IPS-18a (cell line): ENCODE measurements at regions not wholly inside any gene's neighbourhood (a gene's known extent, or its start where the extent isn't known, plus 50 kb on each side); places are given as distances from the start of the nearest gene placed in this dataset.

ENCODE experiments used
- H3K27ac ChIP-seq: one replicate; pipeline ENCODE4 v1.5.1; 2013; ENCODE audit warnings: low read length
- H3K27me3 ChIP-seq: one replicate; pipeline ENCODE4 v1.6.1; 2013; ENCODE audit warnings: mild to moderate bottlenecking, low read length; ENCODE audit not compliant: control insufficient read depth, insufficient read depth
- H3K36me3 ChIP-seq: one replicate; pipeline ENCODE4 v1.6.1; 2013; ENCODE audit warnings: low read depth, low read length; ENCODE audit not compliant: control insufficient read depth
- H3K4me1 ChIP-seq: one replicate; pipeline ENCODE4 v1.6.1; 2013; ENCODE audit warnings: low read depth, low read length; ENCODE audit not compliant: control insufficient read depth
- H3K4me3 ChIP-seq: one replicate; pipeline ENCODE4 v1.5.1; 2013; ENCODE audit warnings: low read length
- H3K9ac ChIP-seq: one replicate; pipeline ENCODE4 v1.6.1; 2013; ENCODE audit warnings: mild to moderate bottlenecking, low read length, moderate library complexity
- H3K9me3 ChIP-seq: one replicate; pipeline ENCODE4 v1.6.1; 2013; ENCODE audit warnings: low read depth, low read length; ENCODE audit not compliant: control insufficient read depth

DNA sequence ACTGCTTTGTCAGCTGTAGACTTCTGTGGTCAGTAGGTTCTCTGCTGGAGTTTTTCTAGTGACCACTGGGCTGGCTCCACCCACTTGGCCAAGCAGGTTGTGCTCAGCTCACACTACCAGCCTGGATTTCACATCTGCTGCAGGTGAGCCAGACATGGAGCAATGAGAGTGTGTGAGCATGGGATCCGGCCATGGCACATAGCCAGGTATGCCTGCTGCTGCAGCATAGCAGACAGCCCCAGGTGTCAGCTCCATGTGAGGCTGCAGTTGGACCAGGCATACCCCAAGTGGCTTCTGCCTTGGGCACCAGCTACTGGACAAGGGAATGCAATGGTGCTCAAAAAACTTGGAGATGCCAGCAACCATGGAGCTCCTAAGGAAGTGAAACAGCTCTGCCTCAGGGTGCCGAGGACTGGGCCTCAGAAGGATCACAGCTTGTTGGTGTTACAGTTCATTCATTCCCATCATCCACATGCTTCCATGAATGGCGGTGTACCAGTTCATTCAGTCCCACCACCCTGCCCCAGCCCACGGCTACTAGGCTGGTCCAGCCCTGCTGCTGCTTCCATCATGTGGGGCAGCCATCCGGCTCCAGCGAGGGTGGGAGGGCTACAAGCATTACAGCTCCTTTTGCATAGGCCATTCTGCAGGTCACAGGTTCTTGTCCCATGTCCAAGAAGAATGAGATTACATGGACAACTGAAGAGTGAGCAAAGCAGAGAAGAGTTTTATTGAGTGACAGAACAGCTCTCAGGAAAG is 389.1 kb upstream of the PCDH7 start:
- no peaks in the 10 kb centered on the region for H3K27me3 ChIP-seq
- H3K9me3 ChIP-seq: peaks cover 3% of the 10 kb centered on the region
- H3K27ac ChIP-seq: no peak overlapping the region
- no peaks in the 10 kb centered on the region for H3K4me1 ChIP-seq
- H3K36me3 ChIP-seq: no peaks in the 10 kb centered on the region
- no peak overlapping the region for H3K9ac ChIP-seq
- no peak overlapping the region for H3K4me3 ChIP-seq

DNA sequence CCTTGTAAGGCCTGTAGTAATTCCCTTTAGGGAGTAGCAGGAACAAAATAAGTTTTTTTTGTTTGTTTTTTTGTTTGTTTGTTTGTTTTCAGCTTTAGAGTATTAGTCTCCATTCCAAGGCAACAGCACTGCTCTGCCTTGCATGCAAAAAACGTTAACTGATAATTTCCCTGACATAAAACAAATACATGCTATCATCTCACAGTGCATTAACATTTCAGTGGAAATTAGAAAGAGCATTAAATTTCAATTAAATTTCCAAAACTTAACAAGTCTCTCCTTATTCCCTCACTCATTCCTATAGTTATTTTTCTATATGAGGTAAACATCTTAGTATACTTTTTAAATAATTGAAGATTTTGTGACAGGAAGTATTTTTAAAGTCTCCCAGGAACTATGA is 378.4 kb upstream of the PCDH7 start:
- Histone ChIP-seq H3K27ac (no peak overlapping the region), H3K9ac (no peak overlapping the region), H3K9me3 (no peaks in the 10 kb centered on the region), H3K27me3 (no peaks in the 10 kb centered on the region), H3K36me3 (no peaks in the 10 kb centered on the region), H3K4me1 (no peaks in the 10 kb centered on the region), H3K4me3 (no peak overlapping the region)

DNA sequence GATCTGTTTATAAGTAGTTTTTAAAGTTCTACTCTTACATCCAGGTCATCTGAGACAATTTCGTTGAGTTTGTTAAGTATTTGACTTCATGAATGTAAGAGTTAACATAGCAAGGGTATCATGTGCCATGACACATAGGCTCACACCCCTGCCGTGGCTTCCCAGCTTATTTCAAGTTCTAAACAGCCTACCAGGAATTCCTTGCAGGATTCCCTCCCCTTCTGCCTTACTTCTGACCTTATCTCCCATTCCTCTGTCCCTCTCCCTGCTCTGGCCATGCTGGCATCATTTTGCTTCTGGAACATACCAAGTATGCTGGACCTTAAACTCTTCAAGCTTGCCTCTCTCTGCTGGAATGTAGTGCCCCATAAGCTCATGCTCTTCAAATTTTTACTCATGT is 369.9 kb upstream of the PCDH7 start:
- Histone ChIP-seq H3K27me3 (no peaks in the 10 kb centered on the region), H3K9me3 (no peaks in the 10 kb centered on the region), H3K4me1 (no peaks in the 10 kb centered on the region), H3K36me3 (no peaks in the 10 kb centered on the region), H3K9ac (no peak overlapping the region), H3K4me3 (no peak overlapping the region), H3K27ac (no peak overlapping the region)

DNA sequence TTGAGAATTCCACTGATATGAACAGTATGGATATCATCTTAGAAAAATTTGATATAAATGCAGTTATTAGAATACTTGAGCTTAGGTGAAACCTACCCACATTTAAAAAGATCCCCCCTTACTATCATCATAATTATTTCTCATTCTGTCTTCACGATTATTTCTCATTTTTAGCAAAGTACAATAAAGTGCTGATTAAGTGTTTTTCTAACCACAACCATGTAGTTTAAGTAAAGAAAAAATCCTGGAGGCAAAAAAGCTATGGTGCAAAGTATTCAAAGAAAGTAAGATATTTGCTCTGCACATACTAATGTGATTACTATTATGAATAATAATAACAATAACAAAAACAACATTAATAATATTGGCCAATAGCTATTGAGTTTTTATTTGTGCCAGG is 365.6 kb upstream of the PCDH7 start:
- Histone ChIP-seq H3K9me3 (no peaks in the 10 kb centered on the region), H3K9ac (no peak overlapping the region), H3K36me3 (no peaks in the 10 kb centered on the region), H3K4me1 (no peaks in the 10 kb centered on the region), H3K27ac (no peak overlapping the region), H3K27me3 (no peaks in the 10 kb centered on the region), H3K4me3 (no peak overlapping the region)

DNA sequence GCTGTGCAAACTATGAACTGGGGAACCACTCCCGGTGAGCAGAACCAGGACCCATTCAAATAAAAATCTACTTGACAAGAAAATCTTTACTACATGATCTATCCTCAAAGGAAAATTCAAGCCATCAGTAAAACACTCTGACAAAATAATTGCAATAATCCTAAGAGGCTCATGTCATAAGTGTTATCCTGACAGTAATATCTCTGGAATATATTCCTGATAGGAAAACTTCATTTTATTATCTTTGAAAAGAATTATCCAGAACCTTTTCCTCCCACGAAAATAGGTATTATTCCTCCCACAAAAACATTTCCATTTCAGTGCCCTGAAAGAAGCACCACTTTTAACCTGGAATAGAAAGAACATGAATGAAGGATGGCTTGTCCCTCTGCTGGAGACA is 357.7 kb upstream of the PCDH7 start:
- Histone ChIP-seq H3K4me1 (no peaks in the 10 kb centered on the region), H3K4me3 (no peak overlapping the region), H3K27me3 (no peaks in the 10 kb centered on the region), H3K36me3 (no peaks in the 10 kb centered on the region), H3K27ac (no peak overlapping the region), H3K9ac (no peak overlapping the region), H3K9me3 (no peaks in the 10 kb centered on the region)

DNA sequence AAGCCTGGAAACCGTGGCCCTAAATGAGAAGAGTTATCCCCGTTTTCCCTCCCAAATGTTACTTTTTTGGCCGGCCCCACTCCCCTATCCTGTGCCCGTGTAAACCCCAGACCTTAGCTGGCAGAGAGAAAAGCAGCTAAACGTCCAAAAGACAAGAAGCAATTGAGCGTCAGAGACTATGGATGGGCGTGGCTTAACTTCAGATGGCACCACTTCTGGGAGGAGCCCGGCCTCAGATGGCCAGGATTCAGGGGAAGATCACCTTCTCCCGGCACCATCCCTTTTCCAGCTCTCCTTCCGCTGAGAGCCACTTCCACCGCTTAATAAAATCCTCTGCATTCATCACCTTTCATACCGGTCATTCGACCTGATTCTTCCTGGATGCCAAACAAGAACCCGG is 350.1 kb upstream of the PCDH7 start:
- Histone ChIP-seq H3K9ac (no peak overlapping the region), H3K4me3 (no peak overlapping the region), H3K9me3 (no peaks in the 10 kb centered on the region), H3K27ac (no peak overlapping the region), H3K4me1 (no peaks in the 10 kb centered on the region), H3K27me3 (no peaks in the 10 kb centered on the region), H3K36me3 (no peaks in the 10 kb centered on the region)

DNA sequence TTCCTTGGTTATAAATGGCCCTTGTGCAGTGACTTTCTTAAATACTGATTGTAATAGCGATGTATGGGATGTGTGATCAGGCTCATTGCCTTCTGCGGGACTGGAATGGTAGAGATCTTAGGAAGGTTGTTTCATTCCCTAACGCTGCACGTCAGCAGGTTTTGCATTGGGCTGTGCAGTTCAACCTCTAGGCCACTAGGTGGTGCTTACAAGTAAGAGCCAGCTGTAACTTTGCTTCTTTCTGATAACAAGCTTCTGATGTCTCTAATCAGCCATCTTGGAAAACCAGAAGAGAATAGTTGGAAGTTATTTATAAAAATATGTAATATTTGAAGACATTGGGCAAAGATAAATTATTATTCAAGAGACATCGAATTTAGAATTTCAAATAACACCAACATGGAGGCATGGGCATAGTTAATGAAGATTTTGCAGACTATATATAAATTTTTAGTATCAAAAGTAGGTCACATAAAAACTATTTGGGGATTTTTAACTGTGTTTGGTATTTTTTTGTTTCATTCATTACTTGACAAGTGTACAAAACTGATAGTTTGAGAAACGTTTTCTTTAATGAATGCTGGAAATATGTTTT is 339.7 kb upstream of the PCDH7 start:
- no peak overlapping the region for H3K4me3 ChIP-seq
- no peaks in the 10 kb centered on the region for H3K9me3 ChIP-seq
- no peaks in the 10 kb centered on the region for H3K27me3 ChIP-seq
- H3K27ac ChIP-seq: no peak overlapping the region
- H3K36me3 ChIP-seq: no peaks in the 10 kb centered on the region
- no peak overlapping the region for H3K9ac ChIP-seq
- peaks cover 9% of the 10 kb centered on the region for H3K4me1 ChIP-seq

DNA sequence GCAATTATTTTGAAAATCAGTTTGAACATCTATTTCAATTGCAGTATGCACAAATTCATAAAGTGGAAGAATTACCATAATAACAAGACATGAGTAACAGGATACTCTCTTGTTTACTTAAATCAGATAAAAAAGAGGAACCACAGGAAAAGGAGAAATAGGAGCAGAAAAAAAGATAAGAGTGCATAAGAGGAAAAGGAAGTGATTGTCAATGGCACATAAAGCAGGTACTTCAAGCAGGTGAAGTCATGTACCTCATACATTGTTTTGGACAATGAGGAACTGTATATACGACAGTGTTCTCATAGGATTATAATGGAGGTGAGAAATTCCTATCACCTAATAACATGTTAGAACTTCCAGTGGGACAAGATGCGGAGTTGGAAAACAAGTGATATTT is 334.5 kb upstream of the PCDH7 start:
- H3K9me3 ChIP-seq: no peaks in the 10 kb centered on the region
- H3K4me3 ChIP-seq: no peak overlapping the region
- no peaks in the 10 kb centered on the region for H3K36me3 ChIP-seq
- no peak overlapping the region for H3K9ac ChIP-seq
- peaks cover 9% of the 10 kb centered on the region for H3K4me1 ChIP-seq
- no peaks in the 10 kb centered on the region for H3K27me3 ChIP-seq
- no peak overlapping the region for H3K27ac ChIP-seq

DNA sequence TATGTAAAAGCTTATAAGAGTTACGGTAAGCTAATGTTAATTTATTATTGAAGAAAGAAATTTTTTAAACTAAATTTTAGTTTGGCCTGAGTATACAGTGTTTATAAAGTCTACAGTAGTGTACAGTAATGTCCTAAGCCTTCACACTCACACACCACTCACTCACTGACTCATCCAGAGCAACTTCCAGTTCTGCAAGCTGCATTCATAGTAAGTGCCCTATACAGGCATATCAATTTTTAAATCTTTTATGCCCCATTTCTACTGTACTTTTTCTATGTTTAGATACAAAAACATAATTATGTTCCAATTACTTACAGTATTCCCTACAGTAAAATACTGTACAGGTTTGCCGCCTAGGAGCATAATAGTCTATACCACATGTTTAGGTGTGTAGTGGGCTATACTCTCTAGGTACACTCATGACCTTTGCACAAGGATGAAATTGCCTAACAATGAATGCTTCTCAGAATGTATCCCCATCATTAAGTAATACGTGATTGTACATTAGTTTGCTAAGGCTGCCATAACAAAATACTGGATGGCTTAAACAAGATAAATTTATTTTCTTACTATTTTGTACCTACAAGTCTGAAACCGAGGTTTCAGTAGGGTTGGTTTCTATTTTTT is 333.8 kb upstream of the PCDH7 start:
- H3K9me3 ChIP-seq: no peaks in the 10 kb centered on the region
- H3K4me1 ChIP-seq: peaks cover 9% of the 10 kb centered on the region
- no peaks in the 10 kb centered on the region for H3K36me3 ChIP-seq
- H3K27me3 ChIP-seq: no peaks in the 10 kb centered on the region
- H3K4me3 ChIP-seq: no peak overlapping the region
- no peak overlapping the region for H3K27ac ChIP-seq
- H3K9ac ChIP-seq: no peak overlapping the region

DNA sequence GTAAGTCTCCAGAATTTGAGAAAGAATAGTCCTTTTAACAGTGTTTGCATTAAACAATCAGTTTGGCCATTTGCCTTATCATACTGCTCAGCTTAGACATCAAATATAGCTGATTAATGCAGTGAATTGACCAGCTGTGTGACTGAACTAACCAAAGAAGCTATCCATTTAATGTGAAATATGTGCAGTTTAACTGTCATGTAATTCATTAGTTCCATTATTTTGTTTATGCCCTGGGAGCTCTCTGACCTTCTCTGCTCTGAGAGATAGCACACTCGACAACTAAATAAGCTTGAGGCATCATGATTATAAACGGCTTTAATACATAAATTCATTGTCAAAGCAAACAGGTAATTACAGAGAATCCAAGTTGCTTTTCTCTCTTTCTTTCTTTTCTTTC is 324.3 kb upstream of the PCDH7 start:
- Histone ChIP-seq H3K9ac (no peak overlapping the region), H3K4me1 (no peaks in the 10 kb centered on the region), H3K27ac (no peak overlapping the region), H3K9me3 (no peaks in the 10 kb centered on the region), H3K27me3 (no peaks in the 10 kb centered on the region), H3K4me3 (no peak overlapping the region), H3K36me3 (no peaks in the 10 kb centered on the region)

DNA sequence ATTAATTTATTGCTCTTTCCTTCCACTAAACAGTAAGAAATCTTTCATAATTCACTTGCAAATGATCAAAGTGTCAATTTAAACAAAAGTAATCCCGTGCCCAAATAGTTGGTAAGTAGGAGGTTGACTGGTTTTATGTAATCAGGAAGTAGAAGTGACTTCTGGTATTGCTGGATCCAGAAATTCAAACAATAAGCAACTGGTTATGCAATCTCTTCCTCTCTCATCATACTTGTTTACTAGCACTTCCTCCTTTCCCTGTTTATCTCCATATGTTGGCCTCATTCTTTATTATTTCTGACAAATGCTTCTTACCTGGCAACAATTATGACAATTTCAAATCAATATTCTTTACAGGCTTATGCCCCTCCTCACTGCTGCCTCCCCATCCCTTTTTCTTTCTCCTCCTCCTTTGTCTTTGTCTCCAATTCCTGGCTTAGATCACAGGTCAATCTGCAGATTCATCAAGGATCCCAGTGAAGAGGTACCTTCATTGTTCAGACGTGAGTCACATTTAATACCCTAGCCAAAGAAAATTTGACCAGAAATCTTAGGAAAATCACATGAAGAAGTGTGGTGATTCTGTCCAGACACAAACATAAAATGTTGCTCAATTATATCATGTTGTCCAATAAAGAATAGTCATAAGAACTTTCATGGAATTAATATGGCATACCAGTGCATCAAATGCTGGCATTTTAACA is 323.2 kb upstream of the PCDH7 start:
- Histone ChIP-seq H3K9me3 (no peaks in the 10 kb centered on the region), H3K36me3 (no peaks in the 10 kb centered on the region), H3K9ac (no peak overlapping the region), H3K4me3 (no peak overlapping the region), H3K4me1 (no peaks in the 10 kb centered on the region), H3K27me3 (no peaks in the 10 kb centered on the region), H3K27ac (no peak overlapping the region)
